HEK293 (cell line): ENCODE measurements at regions not wholly inside any gene's neighbourhood (a gene's known extent, or its start where the extent isn't known, plus 50 kb on each side); places are given as distances from the start of the nearest gene placed in this dataset.

Experiments
- CTCF ChIA-PET: fragments of 350-600 bp; formaldehyde crosslinking; extraction: SDS; loops from one replicate; lab custom pipeline; 2021; ENCODE audit warnings: antibody characterized with exemption; lab: Yijun Ruan, JAX
- POLR2A ChIA-PET: fragments of 300-600 bp; formaldehyde crosslinking; extraction: SDS; loops from one replicate; lab custom pipeline; 2020; ENCODE audit warnings: antibody characterized with exemption, inconsistent platforms; lab: Yijun Ruan, JAX
- H3K27ac ChIP-seq: fragments of 200-500 bp; sonication (Bioruptor generic); 2 replicates; pipeline ENCODE4 v1.5.1; 2014; ENCODE audit warnings: low read depth, low read length, control low read depth, inconsistent platforms; ENCODE audit errors: extremely low read depth
- H3K36me3 ChIP-seq, 2 experiments: fragments of 200-500 bp in 1 of 2; sonication (Bioruptor generic) in 1 of 2; 1 replicate in 1 of 2; 2 replicates in 1 of 2; pipeline ENCODE4 v1.5.1; 2014 to 2017; ENCODE audit warnings: inconsistent platforms in 2 of 2, low read length in 2 of 2; ENCODE audit not compliant: control insufficient read depth in 2 of 2, insufficient read depth in 1 of 2
- H3K4me1 ChIP-seq: fragments of 200-500 bp; sonication (Bioruptor generic); 2 replicates; pipeline ENCODE4 v1.5.1; 2014; ENCODE audit warnings: mild to moderate bottlenecking, low read length, inconsistent platforms; ENCODE audit not compliant: control insufficient read depth, insufficient read depth
- H3K4me3 ChIP-seq: 2 replicates; pipeline ENCODE4 v1.5.1; 2011; ENCODE audit warnings: low read depth, mild to moderate bottlenecking, control low read depth, low read length, moderate library complexity
- H3K9me3 ChIP-seq: fragments of 200-500 bp; sonication (Bioruptor generic); 2 replicates; pipeline ENCODE4 v1.5.1; 2014; ENCODE audit warnings: low read depth, low read length, inconsistent platforms; ENCODE audit not compliant: control insufficient read depth, insufficient read depth
- IKZF3 ChIP-seq: fragments of 450-650 bp; IDR thresholded peaks from 2 replicates; pipeline ENCODE4 v1.5.0; 2018; ENCODE audit warnings: missing biosample characterization, mild to moderate bottlenecking, missing genetic modification characterization, moderate library complexity
- KLF10 ChIP-seq: fragments of 450-650 bp; IDR thresholded peaks from 2 replicates; pipeline ENCODE4 v1.5.1; 2018; ENCODE audit warnings: missing biosample characterization, mild to moderate bottlenecking, missing genetic modification characterization
- PBX3 ChIP-seq: sonication (generic); formaldehyde crosslinking; IDR thresholded peaks from 2 replicates; pipeline ENCODE4 v1.8.1; 2022; ENCODE audit warnings: mild to moderate bottlenecking, moderate library complexity, missing genetic modification reagents
- PRDM2 ChIP-seq: fragments of 450-650 bp; formaldehyde crosslinking; IDR thresholded peaks from 2 replicates; pipeline ENCODE4 v1.5.1; 2016; ENCODE audit warnings: missing biosample characterization, missing genetic modification characterization, borderline replicate concordance
- SP2 ChIP-seq: fragments of 450-650 bp; formaldehyde crosslinking; IDR thresholded peaks from 2 replicates; pipeline ENCODE4 v1.5.1; 2016; ENCODE audit warnings: missing biosample characterization, missing genetic modification characterization
- TCF7L2 ChIP-seq: IDR thresholded peaks from 2 replicates; pipeline ENCODE4 v1.6.1; 2011; ENCODE audit warnings: low read depth, mild to moderate bottlenecking, inconsistent platforms, low read length, moderate library complexity, borderline replicate concordance
- ZBTB1 ChIP-seq: fragments of 450-650 bp; formaldehyde crosslinking; IDR thresholded peaks from 2 replicates; pipeline ENCODE4 v1.5.1; 2016; ENCODE audit warnings: missing biosample characterization, missing genetic modification characterization
- ZNF23 ChIP-seq: fragments of 450-650 bp; formaldehyde crosslinking; IDR thresholded peaks from 2 replicates; pipeline ENCODE4 v1.5.1; 2016; ENCODE audit warnings: missing biosample characterization, missing genetic modification characterization, borderline replicate concordance
- ZNF354C ChIP-seq: fragments of 450-650 bp; formaldehyde crosslinking; IDR thresholded peaks from 2 replicates; pipeline ENCODE4 v1.5.1; 2016; ENCODE audit warnings: missing biosample characterization, missing genetic modification characterization, low read depth, borderline replicate concordance
- ZNF394 ChIP-seq: fragments of 450-650 bp; formaldehyde crosslinking; IDR thresholded peaks from 2 replicates; pipeline ENCODE4 v1.5.1; 2016; ENCODE audit warnings: missing biosample characterization, missing genetic modification characterization, mild to moderate bottlenecking, moderate library complexity, borderline replicate concordance
- ZNF398 ChIP-seq: fragments of 450-650 bp; formaldehyde crosslinking; IDR thresholded peaks from 2 replicates; pipeline ENCODE4 v1.5.1; 2017; ENCODE audit warnings: missing biosample characterization, missing genetic modification characterization
- ZNF600 ChIP-seq: fragments of 450-650 bp; formaldehyde crosslinking; IDR thresholded peaks from 2 replicates; pipeline ENCODE4 v1.5.1; 2016; ENCODE audit warnings: missing biosample characterization, missing genetic modification characterization
- ZNF621 ChIP-seq: fragments of 450-650 bp; formaldehyde crosslinking; IDR thresholded peaks from 2 replicates; pipeline ENCODE4 v1.5.1; 2017; ENCODE audit warnings: missing biosample characterization, missing genetic modification characterization
- ZNF658 ChIP-seq: fragments of 450-650 bp; formaldehyde crosslinking; IDR thresholded peaks from 2 replicates; pipeline ENCODE4; 2016; ENCODE audit warnings: missing biosample characterization, missing genetic modification characterization
- ZNF660 ChIP-seq: fragments of 450-650 bp; IDR thresholded peaks from 2 replicates; pipeline ENCODE4 v1.5.1; 2018; ENCODE audit warnings: missing biosample characterization, mild to moderate bottlenecking, missing genetic modification characterization
- ZNF776 ChIP-seq: fragments of 450-650 bp; formaldehyde crosslinking; IDR thresholded peaks from 2 replicates; pipeline ENCODE4 v1.5.0; 2017; ENCODE audit warnings: missing biosample characterization, missing genetic modification characterization, borderline replicate concordance
- TF ChIP-seq, protein P1 (sequence below): fragments of 450-650 bp; IDR thresholded peaks from 2 replicates; pipeline ENCODE4 v1.5.1; 2018; ENCODE audit warnings: missing biosample characterization, mild to moderate bottlenecking, missing genetic modification characterization
- TF ChIP-seq, protein P2 (sequence below): fragments of 450-650 bp; formaldehyde crosslinking; IDR thresholded peaks from 2 replicates; pipeline ENCODE4 v1.5.1; 2016; ENCODE audit warnings: missing biosample characterization, missing genetic modification characterization

DNA sequence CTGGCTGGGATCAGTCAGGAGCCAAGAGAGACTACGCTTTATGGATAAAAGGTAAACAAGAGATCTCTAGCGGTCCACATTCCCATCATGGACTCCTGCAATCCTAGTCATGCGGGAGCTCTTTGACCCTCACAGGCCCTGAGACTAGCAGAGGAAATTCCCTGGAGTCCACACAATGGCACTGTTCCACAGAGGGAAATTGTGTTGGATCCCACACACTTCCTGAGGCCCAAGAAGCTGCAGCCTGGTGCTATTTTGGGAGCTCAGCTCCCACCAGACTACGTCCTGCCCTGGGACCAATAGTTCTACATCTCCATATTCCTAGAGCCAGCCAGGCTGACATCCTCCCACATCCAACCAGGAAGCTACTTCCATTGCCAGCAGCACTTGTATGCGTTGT lies 2358.4 kb downstream of the PCDH9 start:
- TF ChIP-seq ZNF23, result no peak
- TF ChIP-seq, protein P1, sequence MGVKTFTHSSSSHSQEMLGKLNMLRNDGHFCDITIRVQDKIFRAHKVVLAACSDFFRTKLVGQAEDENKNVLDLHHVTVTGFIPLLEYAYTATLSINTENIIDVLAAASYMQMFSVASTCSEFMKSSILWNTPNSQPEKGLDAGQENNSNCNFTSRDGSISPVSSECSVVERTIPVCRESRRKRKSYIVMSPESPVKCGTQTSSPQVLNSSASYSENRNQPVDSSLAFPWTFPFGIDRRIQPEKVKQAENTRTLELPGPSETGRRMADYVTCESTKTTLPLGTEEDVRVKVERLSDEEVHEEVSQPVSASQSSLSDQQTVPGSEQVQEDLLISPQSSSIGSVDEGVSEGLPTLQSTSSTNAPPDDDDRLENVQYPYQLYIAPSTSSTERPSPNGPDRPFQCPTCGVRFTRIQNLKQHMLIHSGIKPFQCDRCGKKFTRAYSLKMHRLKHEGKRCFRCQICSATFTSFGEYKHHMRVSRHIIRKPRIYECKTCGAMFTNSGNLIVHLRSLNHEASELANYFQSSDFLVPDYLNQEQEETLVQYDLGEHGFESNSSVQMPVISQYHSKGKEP (tag by site-specific recombination), result no peak
- TF ChIP-seq ZNF621, result no peak
- no peak for TF ChIP-seq ZNF600 (tag by site-specific recombination)
- TF ChIP-seq ZNF394 (tag by site-specific recombination), result no peak
- TF ChIP-seq IKZF3, result no peak
- no peak for TF ChIP-seq ZNF354C (tag by site-specific recombination)
- TF ChIP-seq ZNF660 (tag by site-specific recombination), result no peak
- no peak for TF ChIP-seq ZNF776 (tag by site-specific recombination)
- TF ChIP-seq PRDM2 (tag by site-specific recombination), result no peak
- TF ChIP-seq, all 188 proteins: peak for 0
- ChIA-PET CTCF (no interaction called here), POLR2A (no interaction called here)

GRCh38 chr13:64869539-64869938 lies 2360.6 kb downstream of the PCDH9 start:
- POLR2A ChIA-PET, result no interaction called here

More for the DNA sequence above, 2358.4 kb downstream of the PCDH9 start:
- H3K36me3 ChIP-seq, result no peaks in the 10 kb centered on the region
- no peaks in the 10 kb centered on the region for H3K9me3 ChIP-seq
- no peak overlapping the region for H3K4me3 ChIP-seq
- H3K27ac ChIP-seq, result no peak overlapping the region
- no peaks in the 10 kb centered on the region for H3K4me1 ChIP-seq

More at GRCh38 chr13:64869539-64869938, 2360.6 kb downstream of the PCDH9 start:
- no peaks in the 10 kb centered on the region for H3K4me1 ChIP-seq
- no peaks in the 10 kb centered on the region for H3K36me3 ChIP-seq
- no peak overlapping the region for H3K27ac ChIP-seq
- H3K9me3 ChIP-seq, result no peaks in the 10 kb centered on the region
- TF ChIP-seq ZNF658 (tag by site-specific recombination), result no peak
- TF ChIP-seq, protein P2, sequence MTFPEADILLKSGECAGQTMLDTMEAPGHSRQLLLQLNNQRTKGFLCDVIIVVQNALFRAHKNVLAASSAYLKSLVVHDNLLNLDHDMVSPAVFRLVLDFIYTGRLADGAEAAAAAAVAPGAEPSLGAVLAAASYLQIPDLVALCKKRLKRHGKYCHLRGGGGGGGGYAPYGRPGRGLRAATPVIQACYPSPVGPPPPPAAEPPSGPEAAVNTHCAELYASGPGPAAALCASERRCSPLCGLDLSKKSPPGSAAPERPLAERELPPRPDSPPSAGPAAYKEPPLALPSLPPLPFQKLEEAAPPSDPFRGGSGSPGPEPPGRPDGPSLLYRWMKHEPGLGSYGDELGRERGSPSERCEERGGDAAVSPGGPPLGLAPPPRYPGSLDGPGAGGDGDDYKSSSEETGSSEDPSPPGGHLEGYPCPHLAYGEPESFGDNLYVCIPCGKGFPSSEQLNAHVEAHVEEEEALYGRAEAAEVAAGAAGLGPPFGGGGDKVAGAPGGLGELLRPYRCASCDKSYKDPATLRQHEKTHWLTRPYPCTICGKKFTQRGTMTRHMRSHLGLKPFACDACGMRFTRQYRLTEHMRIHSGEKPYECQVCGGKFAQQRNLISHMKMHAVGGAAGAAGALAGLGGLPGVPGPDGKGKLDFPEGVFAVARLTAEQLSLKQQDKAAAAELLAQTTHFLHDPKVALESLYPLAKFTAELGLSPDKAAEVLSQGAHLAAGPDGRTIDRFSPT, result no peak
- TF ChIP-seq ZNF398 (tag by site-specific recombination), result no peak
- peak; percentile 56; the same call in 1 of the 2 replicates for TF ChIP-seq TCF7L2
- no peak for TF ChIP-seq SP2 (tag by site-specific recombination)
- TF ChIP-seq KLF10 (tag by site-specific recombination), result no peak
- no peak for TF ChIP-seq ZBTB1 (tag by site-specific recombination)
- no peak for TF ChIP-seq PBX3 (CRISPR knock-in tag)
- CTCF ChIA-PET, result no interaction called here
- no peak overlapping the region for H3K4me3 ChIP-seq
